Loucy (cell line): ENCODE measurements at regions not wholly inside any gene's neighbourhood (a gene's known extent, or its start where the extent isn't known, plus 50 kb on each side); places are given as distances from the start of the nearest gene placed in this dataset.

Source experiments
- EZH2phosphoT487 ChIP-seq: fragments of 200-600 bp; IDR thresholded peaks from 2 replicates; pipeline ENCODE4 v1.6.1; 2018; ENCODE audit warnings: antibody characterized with exemption, mild to moderate bottlenecking, moderate library complexity, borderline replicate concordance
- TF ChIP-seq, protein P1 (sequence below): fragments of 200-600 bp; sonication (generic); conservative IDR thresholded peaks from 2 replicates; pipeline ENCODE4 v1.5.1; 2014; ENCODE audit warnings: mild to moderate bottlenecking, antibody characterized with exemption, low read length

DNA sequence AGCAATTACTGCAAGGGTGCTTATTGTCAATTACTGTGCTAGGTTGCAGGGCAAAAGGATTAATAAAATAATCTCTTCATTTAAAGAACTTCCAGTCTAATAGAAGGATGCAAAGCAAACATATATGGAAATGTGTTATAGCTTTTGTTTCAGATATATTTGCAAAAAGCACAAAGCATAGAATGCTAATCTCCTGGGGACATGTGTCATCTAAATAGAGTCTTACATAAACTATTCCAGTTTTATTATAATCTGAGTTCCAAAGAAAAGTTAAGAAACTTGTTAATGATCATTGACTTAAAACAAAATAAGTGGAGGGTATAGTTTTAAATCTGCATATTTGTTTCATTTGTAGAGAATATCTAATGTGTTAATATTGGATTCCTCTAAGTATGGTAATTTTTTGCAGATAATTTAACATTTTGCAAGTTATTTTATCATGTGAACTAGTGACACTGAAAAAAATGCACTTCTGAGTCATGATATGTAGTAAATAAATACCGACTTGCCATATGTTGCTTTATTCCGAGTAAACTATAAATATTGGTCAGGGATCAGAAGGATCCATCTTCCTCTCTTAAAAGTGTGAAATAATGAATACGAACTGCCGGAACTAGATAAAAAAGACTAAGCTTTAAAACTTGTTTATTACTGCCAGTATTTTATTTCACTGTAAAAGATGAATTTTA is 231.9 kb upstream of the FAT4 start:
- TF ChIP-seq, protein P1, sequence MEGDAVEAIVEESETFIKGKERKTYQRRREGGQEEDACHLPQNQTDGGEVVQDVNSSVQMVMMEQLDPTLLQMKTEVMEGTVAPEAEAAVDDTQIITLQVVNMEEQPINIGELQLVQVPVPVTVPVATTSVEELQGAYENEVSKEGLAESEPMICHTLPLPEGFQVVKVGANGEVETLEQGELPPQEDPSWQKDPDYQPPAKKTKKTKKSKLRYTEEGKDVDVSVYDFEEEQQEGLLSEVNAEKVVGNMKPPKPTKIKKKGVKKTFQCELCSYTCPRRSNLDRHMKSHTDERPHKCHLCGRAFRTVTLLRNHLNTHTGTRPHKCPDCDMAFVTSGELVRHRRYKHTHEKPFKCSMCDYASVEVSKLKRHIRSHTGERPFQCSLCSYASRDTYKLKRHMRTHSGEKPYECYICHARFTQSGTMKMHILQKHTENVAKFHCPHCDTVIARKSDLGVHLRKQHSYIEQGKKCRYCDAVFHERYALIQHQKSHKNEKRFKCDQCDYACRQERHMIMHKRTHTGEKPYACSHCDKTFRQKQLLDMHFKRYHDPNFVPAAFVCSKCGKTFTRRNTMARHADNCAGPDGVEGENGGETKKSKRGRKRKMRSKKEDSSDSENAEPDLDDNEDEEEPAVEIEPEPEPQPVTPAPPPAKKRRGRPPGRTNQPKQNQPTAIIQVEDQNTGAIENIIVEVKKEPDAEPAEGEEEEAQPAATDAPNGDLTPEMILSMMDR: no peak
- no peak for TF ChIP-seq EZH2phosphoT487
